ENCODE measurements at regions not wholly inside any gene's neighbourhood (a gene's known extent, or its start where the extent isn't known, plus 50 kb on each side); places are given as distances from the start of the nearest gene placed in this dataset.

- Mint-ChIP-seq H3K27me3 (ENCODE audit: insufficient read depth) (no peaks in the 10 kb centered on the region), H3K4me3 (peak overlapping the region; percentile 43), H3K27ac (peak overlapping the region; percentile 11), H3K4me1 (ENCODE audit: low read depth) (peaks cover 34% of the 10 kb centered on the region), H3K9me3 (no peaks in the 10 kb centered on the region), H3K36me3 (ENCODE audit: low read depth) (peaks cover 4% of the 10 kb centered on the region)
- intact Hi-C loops (cut with micrococcal nuclease), result loop anchor here (5.0 to 10.0 kb wide), 3 partner anchors 394 to 606 kb away; partner anchors contain the start of genes CLOCK and TMEM165
- DNase-seq (ENCODE audit: low spot score), result no peak
Observed at GRCh38 chr4:54940996-54941865, 184.2 kb downstream of the KDR start.

GRCh38 chr4:54937501-54937900, 187.9 kb downstream of the KDR start:
- intact Hi-C loops (cut with micrococcal nuclease), result no loop called here
- Mint-ChIP-seq H3K36me3 (ENCODE audit: low read depth) (no peaks in the 10 kb centered on the region), H3K27me3 (ENCODE audit: insufficient read depth) (peaks cover 2% of the 10 kb centered on the region), H3K4me1 (ENCODE audit: low read depth) (peaks cover 20% of the 10 kb centered on the region), H3K4me3 (no peak overlapping the region), H3K27ac (no peak overlapping the region), H3K9me3 (no peaks in the 10 kb centered on the region)
- no peak for DNase-seq (ENCODE audit: low spot score)

GRCh38 chr4:54933579-54933978, 191.8 kb downstream of the KDR start:
- no peaks in the 10 kb centered on the region for H3K9me3 Mint-ChIP-seq
- no peaks in the 10 kb centered on the region for H3K4me1 Mint-ChIP-seq (ENCODE audit: low read depth)
- H3K27me3 Mint-ChIP-seq (ENCODE audit: insufficient read depth), result peaks cover 2% of the 10 kb centered on the region
- intact Hi-C loops (cut with micrococcal nuclease), result no loop called here
- no peak overlapping the region for H3K4me3 Mint-ChIP-seq
- no peaks in the 10 kb centered on the region for H3K36me3 Mint-ChIP-seq (ENCODE audit: low read depth)
- no peak for DNase-seq (ENCODE audit: low spot score)
- no peak overlapping the region for H3K27ac Mint-ChIP-seq

GRCh38 chr4:54930226-54930625, 195.2 kb downstream of the KDR start:
- Mint-ChIP-seq H3K27me3 (ENCODE audit: insufficient read depth) (no peaks in the 10 kb centered on the region), H3K4me3 (no peak overlapping the region), H3K36me3 (ENCODE audit: low read depth) (no peaks in the 10 kb centered on the region), H3K9me3 (peaks cover 8% of the 10 kb centered on the region), H3K4me1 (ENCODE audit: low read depth) (no peaks in the 10 kb centered on the region), H3K27ac (no peak overlapping the region)
- DNase-seq (ENCODE audit: low spot score), result no peak
- intact Hi-C loops (cut with micrococcal nuclease), result no loop called here

- no peak for DNase-seq (ENCODE audit: low spot score)
- H3K36me3 Mint-ChIP-seq (ENCODE audit: low read depth), result no peaks in the 10 kb centered on the region
- no peak overlapping the region for H3K27ac Mint-ChIP-seq
- no peaks in the 10 kb centered on the region for H3K27me3 Mint-ChIP-seq (ENCODE audit: insufficient read depth)
- H3K4me1 Mint-ChIP-seq (ENCODE audit: low read depth), result no peaks in the 10 kb centered on the region
- no peak overlapping the region for H3K4me3 Mint-ChIP-seq
- intact Hi-C loops (cut with micrococcal nuclease), result no loop called here
- H3K9me3 Mint-ChIP-seq, result peaks cover 8% of the 10 kb centered on the region
Observed at GRCh38 chr4:54929459-54929858, 195.9 kb downstream of the KDR start.

- H3K4me1 Mint-ChIP-seq (ENCODE audit: low read depth), result no peaks in the 10 kb centered on the region
Observed at GRCh38 chr4:54924891-54925290, 200.5 kb downstream of the KDR start.

GRCh38 chr4:54915276-54915675, 210.1 kb downstream of the KDR start:
- no peak for DNase-seq (ENCODE audit: low spot score)
- intact Hi-C loops (cut with micrococcal nuclease), result no loop called here
- Mint-ChIP-seq H3K27ac (no peak overlapping the region), H3K4me3 (no peak overlapping the region), H3K4me1 (ENCODE audit: low read depth) (no peaks in the 10 kb centered on the region), H3K9me3 (peaks cover under 1% of the 10 kb centered on the region), H3K36me3 (ENCODE audit: low read depth) (no peaks in the 10 kb centered on the region), H3K27me3 (ENCODE audit: insufficient read depth) (no peaks in the 10 kb centered on the region)

More at GRCh38 chr4:54924891-54925290, 200.5 kb downstream of the KDR start:
- intact Hi-C loops (cut with micrococcal nuclease), result no loop called here
- Mint-ChIP-seq H3K9me3 (peaks cover 19% of the 10 kb centered on the region), H3K27me3 (ENCODE audit: insufficient read depth) (no peaks in the 10 kb centered on the region), H3K4me3 (no peak overlapping the region), H3K27ac (no peak overlapping the region), H3K36me3 (ENCODE audit: low read depth) (no peaks in the 10 kb centered on the region)
- no peak for DNase-seq (ENCODE audit: low spot score)

- Mint-ChIP-seq H3K4me1 (ENCODE audit: low read depth) (no peaks in the 10 kb centered on the region), H3K27me3 (ENCODE audit: insufficient read depth) (no peaks in the 10 kb centered on the region)
Observed at GRCh38 chr4:54914781-54915180, 210.6 kb downstream of the KDR start.

GRCh38 chr4:54913751-54914526, 211.5 kb downstream of the KDR start:
- H3K9me3 Mint-ChIP-seq, result no peaks in the 10 kb centered on the region
- H3K4me3 Mint-ChIP-seq, result no peak overlapping the region
- no peak for DNase-seq (ENCODE audit: low spot score)
- no peaks in the 10 kb centered on the region for H3K27me3 Mint-ChIP-seq (ENCODE audit: insufficient read depth)
- no peaks in the 10 kb centered on the region for H3K4me1 Mint-ChIP-seq (ENCODE audit: low read depth)
- intact Hi-C loops (cut with micrococcal nuclease), result no loop called here
- H3K27ac Mint-ChIP-seq, result no peak overlapping the region
- H3K36me3 Mint-ChIP-seq (ENCODE audit: low read depth), result no peaks in the 10 kb centered on the region

More at GRCh38 chr4:54914781-54915180, 210.6 kb downstream of the KDR start:
- no peak for DNase-seq (ENCODE audit: low spot score)
- no peak overlapping the region for H3K4me3 Mint-ChIP-seq
- H3K36me3 Mint-ChIP-seq (ENCODE audit: low read depth), result no peaks in the 10 kb centered on the region
- intact Hi-C loops (cut with micrococcal nuclease), result no loop called here
- no peak overlapping the region for H3K27ac Mint-ChIP-seq
- H3K9me3 Mint-ChIP-seq, result no peaks in the 10 kb centered on the region

- Mint-ChIP-seq H3K27ac (no peak overlapping the region), H3K4me1 (ENCODE audit: low read depth) (no peaks in the 10 kb centered on the region), H3K4me3 (no peak overlapping the region), H3K27me3 (ENCODE audit: insufficient read depth) (no peaks in the 10 kb centered on the region), H3K36me3 (ENCODE audit: low read depth) (no peaks in the 10 kb centered on the region), H3K9me3 (no peaks in the 10 kb centered on the region)
- no peak for DNase-seq (ENCODE audit: low spot score)
- intact Hi-C loops (cut with micrococcal nuclease), result no loop called here
Observed at GRCh38 chr4:54912155-54912554, 213.2 kb downstream of the KDR start.

- H3K36me3 Mint-ChIP-seq (ENCODE audit: low read depth), result no peaks in the 10 kb centered on the region
- no peaks in the 10 kb centered on the region for H3K27me3 Mint-ChIP-seq (ENCODE audit: insufficient read depth)
- intact Hi-C loops (cut with micrococcal nuclease), result no loop called here
- H3K4me1 Mint-ChIP-seq (ENCODE audit: low read depth), result no peaks in the 10 kb centered on the region
- H3K27ac Mint-ChIP-seq, result no peak overlapping the region
- no peak for DNase-seq (ENCODE audit: low spot score)
- H3K9me3 Mint-ChIP-seq, result no peaks in the 10 kb centered on the region
- no peak overlapping the region for H3K4me3 Mint-ChIP-seq
Observed at GRCh38 chr4:54909961-54910360, 215.4 kb downstream of the KDR start.

- H3K27me3 Mint-ChIP-seq (ENCODE audit: insufficient read depth), result no peaks in the 10 kb centered on the region
- H3K36me3 Mint-ChIP-seq (ENCODE audit: low read depth), result no peaks in the 10 kb centered on the region
- intact Hi-C loops (cut with micrococcal nuclease), result no loop called here
- no peak overlapping the region for H3K27ac Mint-ChIP-seq
- DNase-seq (ENCODE audit: low spot score), result no peak
- no peak overlapping the region for H3K4me3 Mint-ChIP-seq
- H3K9me3 Mint-ChIP-seq, result peaks cover 3% of the 10 kb centered on the region
- no peaks in the 10 kb centered on the region for H3K4me1 Mint-ChIP-seq (ENCODE audit: low read depth)
Observed at GRCh38 chr4:54908763-54909162, 216.6 kb downstream of the KDR start.

GRCh38 chr4:54904953-54905352, 220.4 kb downstream of the KDR start:
- Mint-ChIP-seq H3K4me3 (no peak overlapping the region), H3K9me3 (peaks cover 3% of the 10 kb centered on the region), H3K27ac (no peak overlapping the region), H3K27me3 (ENCODE audit: insufficient read depth) (no peaks in the 10 kb centered on the region), H3K36me3 (ENCODE audit: low read depth) (no peaks in the 10 kb centered on the region), H3K4me1 (ENCODE audit: low read depth) (no peaks in the 10 kb centered on the region)
- no peak for DNase-seq (ENCODE audit: low spot score)
- intact Hi-C loops (cut with micrococcal nuclease), result no loop called here

All from activated T-helper 1 cell treated with anti-CD3 and anti-CD28 coated beads, Interleukin-12 subunit alpha, Interleukin-12 subunit beta, Interleukin-2, Interleukin-4 antibody, amounts not matched to agents 30 ng/mL and 10 ng/mL and 1 ng/mL, durations not matched to agents 14 hours and 24 hours and 36 hours (primary cell).